Panc1 (cell line): ENCODE measurements at regions not wholly inside any gene's neighbourhood (a gene's known extent, or its start where the extent isn't known, plus 50 kb on each side); places are given as distances from the start of the nearest gene placed in this dataset.

Source experiments
- CTCF ChIP-seq: fragments of 450-650 bp; IDR thresholded peaks from 2 replicates; pipeline ENCODE4 v1.5.1; 2017; ENCODE audit warnings: mild to moderate bottlenecking
- POLR2AphosphoS5 ChIP-seq: IDR thresholded peaks from 2 replicates; pipeline ENCODE4 v1.6.1; 2012; ENCODE audit warnings: mild to moderate bottlenecking, low read depth, low read length, moderate library complexity
- SIN3A ChIP-seq: IDR thresholded peaks from 2 replicates; pipeline ENCODE4 v1.6.1; 2012; ENCODE audit warnings: low read depth, mild to moderate bottlenecking, low read length, moderate library complexity, borderline replicate concordance; ENCODE audit not compliant: insufficient read depth
- TCF7L2 ChIP-seq: IDR thresholded peaks from 2 replicates; pipeline ENCODE4 v1.6.1; 2011; ENCODE audit warnings: mild to moderate bottlenecking, low read depth, low read length, inconsistent platforms
- TF ChIP-seq, protein P1 (sequence below), 2 experiments: IDR thresholded peaks; 2 replicates each; pipeline ENCODE4 v1.6.1; 2011 to 2012; ENCODE audit warnings: low read depth in 2 of 2, control low read depth in 1 of 2, low read length in 1 of 2, mild to moderate bottlenecking in 1 of 2, moderate library complexity in 1 of 2; ENCODE audit not compliant: insufficient read depth in 1 of 2

DNA sequence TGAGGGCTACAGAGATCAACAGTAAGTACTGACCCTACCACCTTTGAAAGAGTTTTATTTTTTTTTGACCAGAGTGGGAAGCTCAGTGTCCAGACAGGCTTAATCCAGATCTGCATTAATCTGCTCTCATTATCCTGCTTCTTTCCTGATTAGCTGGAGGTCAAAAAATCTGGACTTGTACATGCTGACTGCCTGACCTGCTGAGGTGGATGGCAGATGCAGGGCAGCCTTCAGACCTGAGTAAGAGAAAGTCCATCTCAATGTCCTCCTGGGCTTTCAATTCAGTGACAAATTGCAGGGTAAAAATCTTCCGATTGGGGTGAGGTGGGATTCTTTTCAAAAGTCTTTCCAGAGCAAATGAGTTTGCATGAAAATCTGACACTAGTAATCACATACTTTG, 998.8 kb upstream of the PIK3C3 start:
- TF ChIP-seq CTCF (no peak), POLR2AphosphoS5 (no peak), SIN3A (no peak), TCF7L2 (no peak)
- TF ChIP-seq, protein P1, sequence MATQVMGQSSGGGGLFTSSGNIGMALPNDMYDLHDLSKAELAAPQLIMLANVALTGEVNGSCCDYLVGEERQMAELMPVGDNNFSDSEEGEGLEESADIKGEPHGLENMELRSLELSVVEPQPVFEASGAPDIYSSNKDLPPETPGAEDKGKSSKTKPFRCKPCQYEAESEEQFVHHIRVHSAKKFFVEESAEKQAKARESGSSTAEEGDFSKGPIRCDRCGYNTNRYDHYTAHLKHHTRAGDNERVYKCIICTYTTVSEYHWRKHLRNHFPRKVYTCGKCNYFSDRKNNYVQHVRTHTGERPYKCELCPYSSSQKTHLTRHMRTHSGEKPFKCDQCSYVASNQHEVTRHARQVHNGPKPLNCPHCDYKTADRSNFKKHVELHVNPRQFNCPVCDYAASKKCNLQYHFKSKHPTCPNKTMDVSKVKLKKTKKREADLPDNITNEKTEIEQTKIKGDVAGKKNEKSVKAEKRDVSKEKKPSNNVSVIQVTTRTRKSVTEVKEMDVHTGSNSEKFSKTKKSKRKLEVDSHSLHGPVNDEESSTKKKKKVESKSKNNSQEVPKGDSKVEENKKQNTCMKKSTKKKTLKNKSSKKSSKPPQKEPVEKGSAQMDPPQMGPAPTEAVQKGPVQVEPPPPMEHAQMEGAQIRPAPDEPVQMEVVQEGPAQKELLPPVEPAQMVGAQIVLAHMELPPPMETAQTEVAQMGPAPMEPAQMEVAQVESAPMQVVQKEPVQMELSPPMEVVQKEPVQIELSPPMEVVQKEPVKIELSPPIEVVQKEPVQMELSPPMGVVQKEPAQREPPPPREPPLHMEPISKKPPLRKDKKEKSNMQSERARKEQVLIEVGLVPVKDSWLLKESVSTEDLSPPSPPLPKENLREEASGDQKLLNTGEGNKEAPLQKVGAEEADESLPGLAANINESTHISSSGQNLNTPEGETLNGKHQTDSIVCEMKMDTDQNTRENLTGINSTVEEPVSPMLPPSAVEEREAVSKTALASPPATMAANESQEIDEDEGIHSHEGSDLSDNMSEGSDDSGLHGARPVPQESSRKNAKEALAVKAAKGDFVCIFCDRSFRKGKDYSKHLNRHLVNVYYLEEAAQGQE (IDR thresholded peaks at IDR 0.05; ENCODE audit: insufficient read depth in 1 of 2, low read depth in 2 of 2, low read length in 1 of 2): no peak
